ENCODE measurements at regions not wholly inside any gene's neighbourhood (a gene's known extent, or its start where the extent isn't known, plus 50 kb on each side); places are given as distances from the start of the nearest gene placed in this dataset.
"Not testable (repeated sequence)": the region's sequence is repeated elsewhere in the genome, so short reads cannot be mapped to it uniquely, and the experiment has no call there.

DNA sequence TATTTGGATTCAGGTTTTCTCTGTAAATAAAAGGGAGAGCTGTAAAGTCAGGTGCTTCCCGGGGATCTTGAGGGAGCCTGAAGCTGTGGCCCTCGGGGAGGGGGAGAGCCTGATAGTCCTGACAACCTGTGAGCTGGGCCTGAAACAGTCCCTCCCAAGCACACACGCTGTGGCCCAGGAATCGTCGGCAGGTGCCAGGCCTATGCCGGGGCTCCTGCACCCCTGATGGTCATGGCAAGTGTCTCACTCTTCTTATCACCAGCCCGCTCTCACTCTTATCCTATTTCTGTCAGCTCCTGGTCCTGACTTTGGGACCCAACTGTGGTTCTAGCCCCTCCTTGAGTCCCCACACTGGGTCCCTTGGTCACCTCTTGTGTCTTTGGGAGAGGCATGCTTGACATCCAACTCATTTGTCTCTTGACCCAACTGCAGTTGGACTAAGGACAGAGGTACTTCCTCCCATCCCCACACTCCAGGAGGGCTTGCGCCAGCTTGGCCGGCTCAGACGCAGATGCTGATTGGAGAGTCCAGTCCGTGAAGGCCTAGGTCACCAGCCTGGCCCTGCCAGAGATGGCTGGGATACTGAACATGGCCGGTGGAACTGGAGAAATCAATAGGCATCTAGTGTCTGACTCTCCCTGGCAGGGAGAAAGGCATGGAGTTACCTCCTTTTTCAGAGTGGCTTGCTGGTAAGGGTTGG is 170.5 kb upstream of the WSCD1 start:
- DNase-seq (ENCODE audit: low spot score) = no peak

DNA sequence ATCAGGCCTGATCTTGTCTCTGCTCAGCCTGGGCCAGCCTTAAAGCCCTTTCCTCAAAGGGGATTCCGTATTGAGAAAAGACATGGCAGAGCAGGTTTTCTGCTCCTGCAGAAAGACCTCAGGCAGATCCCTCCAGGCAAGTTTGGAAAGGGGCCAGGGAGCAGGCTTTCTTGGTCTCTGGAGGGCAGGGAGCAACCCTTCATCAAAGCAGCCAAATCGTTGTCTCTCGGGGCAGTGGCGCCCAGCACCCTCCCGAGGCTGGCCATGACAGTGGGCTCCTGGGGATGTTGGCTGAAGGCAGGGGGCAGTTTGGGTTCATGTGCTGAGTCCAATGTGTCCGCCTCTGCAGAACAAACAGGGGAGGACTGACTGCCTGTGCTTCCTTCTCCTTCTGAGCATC is 168.4 kb upstream of the WSCD1 start:
- no peak for DNase-seq (ENCODE audit: low spot score)

DNA sequence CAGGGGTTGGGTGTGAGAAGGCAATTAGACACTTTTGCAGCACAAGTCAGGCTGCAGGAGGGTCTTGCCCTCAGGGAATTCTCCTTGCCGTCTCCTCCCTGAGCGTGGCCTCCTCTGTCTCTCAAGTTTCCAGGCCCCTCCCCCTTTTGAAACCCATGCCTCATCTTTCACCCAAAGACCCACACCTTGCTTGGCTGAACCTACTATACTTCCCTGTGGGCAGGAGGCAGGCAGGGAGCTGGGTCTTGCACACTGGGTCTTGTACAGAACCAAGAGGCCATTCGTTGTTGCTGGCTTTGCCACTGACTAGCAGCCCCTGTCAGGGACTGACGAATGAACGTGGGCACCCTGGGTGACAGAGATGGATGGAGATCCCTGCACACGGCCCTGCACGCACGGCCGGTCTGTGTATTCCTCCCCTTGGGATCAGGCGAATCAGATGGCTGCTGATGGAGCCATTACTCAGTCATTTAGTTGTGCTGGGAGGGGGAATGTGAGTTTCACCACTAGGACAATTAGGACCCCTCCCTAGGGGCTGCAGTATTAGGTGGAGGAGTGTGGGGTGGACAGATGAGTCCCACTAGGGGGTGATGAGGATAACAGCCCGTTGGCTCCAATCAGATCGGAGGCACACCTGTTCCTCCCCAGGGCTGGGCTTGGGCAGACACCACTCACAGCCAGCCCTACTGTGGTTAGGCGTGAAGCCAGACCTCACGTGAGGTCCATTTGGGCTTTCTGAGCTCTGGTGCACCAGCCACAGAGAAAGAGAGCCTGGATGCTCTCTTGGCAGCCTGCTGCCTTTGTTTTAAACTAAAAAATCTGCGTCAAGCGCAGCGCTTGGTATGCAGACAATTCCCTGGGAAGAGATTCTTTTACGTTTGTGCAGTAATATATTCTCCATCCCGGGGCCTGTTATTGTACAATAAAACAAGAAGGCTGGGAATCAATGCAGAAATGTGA is 167.7 kb upstream of the WSCD1 start:
- no peak for DNase-seq (ENCODE audit: low spot score)

DNA sequence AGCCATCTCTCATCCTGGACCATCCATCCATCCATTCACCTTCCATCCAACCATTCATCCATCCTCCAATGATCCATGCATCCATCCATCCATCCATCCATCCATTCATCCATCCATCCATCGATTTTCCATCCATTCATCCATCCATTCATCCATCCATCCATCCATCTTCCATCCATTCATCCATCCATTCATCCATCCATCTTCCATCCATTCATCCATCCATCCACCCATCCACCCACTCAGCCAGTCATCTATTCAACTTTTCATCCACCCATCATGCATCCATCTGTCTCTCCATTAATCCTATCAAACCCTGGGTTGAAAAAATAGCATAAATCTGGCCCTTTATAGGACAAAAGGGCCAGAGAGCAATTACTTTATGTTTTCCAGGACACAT is 158.3 kb upstream of the WSCD1 start:
- no peak for DNase-seq (ENCODE audit: low spot score)

DNA sequence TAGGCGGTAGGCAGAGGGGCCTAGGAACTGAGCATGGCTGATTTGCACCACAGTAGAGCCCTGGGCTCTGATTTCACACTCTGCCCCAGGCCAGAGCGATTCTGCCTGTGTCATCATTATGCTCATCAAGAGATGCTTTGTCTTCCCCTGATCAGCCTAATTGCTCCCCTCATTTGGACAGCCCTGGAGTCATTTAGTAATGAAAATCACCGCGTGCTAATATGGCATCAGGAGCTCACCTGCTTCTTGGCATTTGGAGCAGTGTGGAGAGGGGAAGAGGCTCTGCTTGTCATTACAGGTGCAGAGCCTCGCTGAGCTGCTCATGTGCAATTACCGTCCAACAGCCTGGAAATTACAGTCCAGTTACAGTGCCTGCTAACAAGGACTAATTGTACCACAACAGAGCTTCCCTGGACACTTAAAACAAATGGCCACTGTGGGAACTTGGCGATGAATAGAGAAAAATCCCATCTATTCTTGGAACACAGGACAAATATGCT is 157.1 kb upstream of the WSCD1 start:
- DNase-seq (ENCODE audit: low spot score) = no peak

DNA sequence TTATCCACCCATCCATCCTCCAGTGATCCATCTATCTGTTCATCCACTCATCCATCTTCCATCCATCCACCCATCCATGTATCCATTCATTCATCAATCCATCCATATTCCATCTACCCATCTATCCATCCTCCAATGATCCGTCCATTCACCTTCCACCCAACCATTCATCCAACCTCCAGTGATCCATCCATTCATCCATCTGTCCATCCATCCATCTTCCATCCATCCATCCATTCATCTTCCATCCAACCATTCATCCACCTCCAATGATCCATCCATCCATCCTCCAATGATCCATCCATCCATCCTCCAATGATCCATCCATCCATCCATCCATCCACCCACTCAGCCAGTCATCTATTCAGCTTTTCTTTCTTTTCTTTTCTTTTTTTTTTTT is 156.5 kb upstream of the WSCD1 start:
- DNase-seq (ENCODE audit: low spot score) = no peak

DNA sequence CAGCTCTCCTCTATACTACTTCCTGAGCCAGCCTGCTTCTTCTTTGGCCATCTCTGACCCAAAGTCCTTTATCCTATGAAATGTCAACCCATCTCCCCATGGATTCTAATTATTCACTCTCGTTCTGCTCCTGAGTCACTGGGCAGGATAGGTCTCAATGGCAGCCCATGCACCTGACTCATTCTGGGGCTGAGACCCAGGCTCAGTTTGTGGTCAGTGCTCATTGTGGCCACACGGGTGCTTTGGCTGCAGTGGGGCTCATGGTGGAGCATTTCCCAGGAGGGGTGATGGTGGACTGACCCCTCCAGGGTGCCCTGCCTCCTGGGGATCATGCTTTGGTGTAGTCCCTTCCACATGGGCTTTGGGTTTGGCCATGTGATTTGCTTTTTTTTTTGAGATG is 154.8 kb upstream of the WSCD1 start:
- no peak for DNase-seq (ENCODE audit: low spot score)

DNA sequence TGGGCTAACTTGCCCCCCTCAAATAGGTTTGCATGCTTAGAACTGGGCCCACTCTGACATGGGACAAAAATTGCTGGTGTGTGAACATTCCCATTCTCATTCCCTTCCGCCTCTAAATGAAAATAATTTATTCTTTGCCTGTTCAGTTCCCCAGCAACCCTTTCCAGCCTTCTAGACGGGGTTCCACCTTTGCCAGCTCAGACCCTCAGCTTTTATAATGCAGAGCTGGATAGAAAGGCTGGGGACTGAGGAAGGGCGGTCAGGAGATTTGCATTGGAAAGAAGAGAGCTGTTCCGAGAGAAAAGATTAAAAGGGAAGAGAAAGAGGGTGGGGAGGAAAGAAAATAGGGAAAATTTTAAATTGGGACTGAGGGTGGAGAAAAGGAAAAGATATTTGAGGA is 151.1 kb upstream of the WSCD1 start:
- no peak for DNase-seq (ENCODE audit: low spot score)

DNA sequence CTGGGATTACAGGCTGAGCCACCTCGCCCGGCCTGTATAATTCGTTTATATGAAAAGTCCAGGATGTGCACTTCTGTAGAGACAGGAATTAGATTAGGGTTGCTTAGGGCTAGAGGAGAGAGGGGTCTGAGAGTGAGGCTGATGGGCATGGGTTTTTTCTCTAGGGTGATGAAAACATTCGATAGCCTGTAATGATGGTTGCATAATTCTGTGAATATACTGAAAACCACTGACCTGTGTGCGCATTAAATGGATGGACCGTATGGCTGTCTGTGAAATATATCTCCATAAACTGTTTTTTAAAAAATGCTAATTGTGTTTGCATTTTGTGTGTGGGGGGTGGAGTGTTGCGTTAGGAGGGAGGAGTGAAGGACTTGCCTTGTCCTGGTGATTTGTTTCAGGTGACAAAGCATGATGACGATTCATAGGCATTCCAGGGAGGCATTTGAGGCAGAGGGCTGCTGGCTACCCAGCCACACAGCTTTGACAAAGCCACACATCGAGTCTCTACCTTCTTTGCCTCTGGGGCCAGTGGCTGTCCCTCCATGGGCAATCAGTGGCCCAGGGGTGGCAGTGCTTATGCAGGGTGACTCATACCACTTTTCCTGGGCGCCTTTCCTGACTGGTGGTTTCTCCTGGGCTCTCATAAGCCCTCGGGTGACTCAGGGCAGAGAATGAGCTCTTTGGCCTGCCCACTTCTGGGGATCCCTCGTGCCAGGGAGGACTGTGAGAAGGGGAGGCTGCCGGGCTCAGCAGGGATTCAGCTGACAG is 148.5 kb upstream of the WSCD1 start:
- no peak for DNase-seq (ENCODE audit: low spot score)

DNA sequence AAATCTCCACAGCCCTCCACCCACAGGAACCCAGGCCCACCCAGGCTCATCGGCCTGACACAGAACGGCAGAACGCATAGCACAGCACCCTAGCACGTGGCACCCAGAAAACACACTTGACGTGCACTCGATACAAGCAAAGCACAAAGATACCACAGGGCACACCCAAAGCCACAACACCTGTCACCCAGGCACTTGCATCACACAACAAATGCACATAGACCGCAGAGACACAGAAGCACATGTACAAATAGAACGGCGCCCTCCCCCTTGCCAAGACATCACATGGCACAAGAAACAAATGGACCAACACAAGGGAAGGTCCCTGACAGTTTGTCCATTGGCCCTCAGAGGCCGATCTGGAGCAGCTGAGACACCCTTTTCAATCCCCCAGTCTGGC is 147.7 kb upstream of the WSCD1 start:
- DNase-seq (ENCODE audit: low spot score) = no peak

DNA sequence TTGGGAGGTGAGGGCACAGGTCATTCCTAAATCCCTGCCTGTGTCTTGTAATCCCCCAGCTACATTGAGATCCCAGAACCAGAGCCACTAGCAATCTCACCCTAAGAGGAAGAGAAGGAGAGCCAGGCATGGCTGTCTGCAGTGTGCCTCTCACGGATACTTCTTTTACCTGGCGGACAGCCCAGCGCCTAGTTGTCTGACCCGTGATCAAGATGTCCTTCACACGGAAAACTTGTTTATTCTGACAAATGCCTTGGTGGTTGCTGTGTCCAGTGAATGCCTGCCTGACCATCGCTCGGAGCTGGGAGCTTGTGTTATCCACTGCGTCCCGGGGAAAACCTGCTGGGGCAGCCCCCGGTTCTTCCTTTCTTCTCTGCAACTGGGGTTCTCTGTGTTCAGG is 140.5 kb upstream of the WSCD1 start:
- DNase-seq (ENCODE audit: low spot score) = no peak

DNA sequence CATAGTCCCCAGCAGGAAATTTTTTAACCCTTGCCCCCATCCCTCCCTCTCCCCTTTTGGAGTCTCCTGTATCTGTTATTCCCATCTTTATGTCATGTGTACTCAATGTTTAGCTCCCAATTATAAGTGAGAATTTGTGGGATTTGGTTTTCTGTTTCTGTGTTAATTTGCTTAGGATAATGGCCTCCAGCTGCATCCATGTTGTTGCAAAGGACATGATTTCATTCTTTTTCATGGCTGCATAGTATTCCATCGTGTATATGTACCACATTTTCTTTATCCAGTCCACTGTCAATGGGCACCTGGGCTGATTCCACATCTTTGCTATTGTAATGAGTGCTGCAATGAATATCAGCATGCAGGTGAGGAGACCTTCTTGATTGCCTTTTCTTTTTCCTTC is 139.6 kb upstream of the WSCD1 start:
- not testable (repeated sequence) for DNase-seq (ENCODE audit: low spot score)

DNA sequence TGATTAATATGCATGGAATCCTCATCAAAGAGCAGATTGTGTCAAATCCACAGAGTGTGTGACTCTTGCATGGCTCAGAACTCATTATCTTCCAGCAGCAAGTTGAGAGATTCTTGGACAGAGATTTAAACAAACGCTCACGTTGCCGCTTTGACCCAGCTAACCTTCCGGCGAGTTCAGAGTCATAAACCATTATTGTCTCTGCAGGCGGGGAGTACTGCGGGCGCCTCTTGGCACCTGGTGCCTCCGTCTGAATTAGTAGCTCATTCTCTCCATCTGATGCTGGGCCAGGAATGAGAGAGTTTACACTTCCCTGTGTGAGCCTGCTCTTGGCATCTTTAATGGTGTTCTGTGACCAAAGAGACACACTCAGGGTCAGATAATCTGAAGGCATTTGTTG is 138.6 kb upstream of the WSCD1 start:
- DNase-seq (ENCODE audit: low spot score) = no peak

DNA sequence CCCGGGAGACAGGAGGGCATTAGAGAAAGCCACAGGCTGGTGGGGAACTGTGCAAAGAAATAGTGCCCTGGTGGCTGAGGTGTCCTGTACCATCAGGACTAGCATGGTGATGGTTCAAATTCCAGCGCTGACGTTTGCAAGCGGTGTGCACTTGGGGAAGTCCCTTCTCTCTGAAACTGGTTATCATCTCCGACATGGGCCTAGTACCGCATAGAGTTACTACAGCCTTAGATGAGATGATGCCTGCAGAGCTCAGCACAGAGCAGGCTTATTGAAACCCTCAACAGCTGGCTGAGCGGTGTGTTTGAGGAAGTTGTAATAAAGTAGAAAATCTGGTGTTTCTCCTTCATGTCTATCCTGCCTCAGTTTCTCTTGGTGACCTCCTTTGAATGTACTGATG is 136.7 kb upstream of the WSCD1 start:
- DNase-seq (ENCODE audit: low spot score) = no peak

DNA sequence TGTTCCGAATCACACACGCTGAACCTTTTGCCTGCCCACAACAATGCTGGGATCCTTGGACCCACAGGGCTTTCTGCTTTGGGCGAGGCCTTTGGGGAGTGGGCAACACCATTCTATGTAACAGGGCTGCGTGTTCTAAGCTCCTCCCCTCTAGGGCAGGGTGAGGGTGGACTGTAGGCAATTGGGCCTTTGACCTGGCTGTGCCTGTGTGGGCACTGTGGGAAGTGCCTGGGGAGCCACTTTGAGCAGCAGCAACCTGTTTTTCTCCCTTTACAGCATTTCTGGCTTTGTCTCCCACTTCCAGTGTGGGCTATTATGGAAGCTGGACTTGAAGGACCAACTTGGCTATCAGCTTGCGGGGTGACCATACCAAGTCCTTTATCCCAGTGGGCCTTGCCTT is 128.9 kb upstream of the WSCD1 start:
- no peak for DNase-seq (ENCODE audit: low spot score)

DNA sequence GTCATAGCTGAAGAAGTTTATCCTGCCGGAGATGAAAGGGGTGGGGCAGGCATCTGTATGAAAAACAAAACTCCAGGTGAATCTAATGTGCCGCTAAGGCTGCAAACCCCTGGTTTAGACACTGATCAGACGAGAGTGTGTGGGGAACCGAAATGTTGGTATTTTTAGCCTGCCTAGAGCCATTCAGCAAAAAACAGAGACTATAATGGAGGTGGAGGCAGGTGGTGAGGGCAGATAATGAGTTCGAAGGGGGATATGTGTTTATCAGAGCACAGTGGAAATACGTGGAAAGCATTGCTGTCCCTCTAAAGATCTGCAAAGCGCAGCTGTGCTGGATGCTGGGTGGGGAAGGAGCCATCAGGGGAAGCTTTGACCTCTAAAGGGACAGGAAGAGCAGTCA is 127.5 kb upstream of the WSCD1 start:
- DNase-seq (ENCODE audit: low spot score) = no peak

DNA sequence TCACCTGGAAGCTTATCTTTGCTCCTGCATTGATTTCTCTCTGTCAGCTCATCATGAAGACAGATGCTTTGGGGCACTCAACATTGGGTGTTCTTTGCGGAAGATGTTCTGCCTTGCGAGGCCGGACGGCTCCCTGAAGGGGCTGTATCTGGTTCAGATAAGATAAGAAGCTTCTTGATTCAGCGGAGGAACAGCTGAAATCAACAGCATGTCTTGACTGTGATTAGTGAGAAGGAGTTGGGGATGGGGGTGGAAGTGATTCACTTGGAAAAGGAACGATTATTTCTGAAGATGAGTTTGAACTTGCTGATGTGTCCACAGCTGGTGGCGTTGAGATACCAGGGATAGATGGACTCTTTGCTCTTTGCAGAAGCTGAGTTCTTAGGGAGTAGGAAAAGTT is 126.9 kb upstream of the WSCD1 start:
- no peak for DNase-seq (ENCODE audit: low spot score)

DNA sequence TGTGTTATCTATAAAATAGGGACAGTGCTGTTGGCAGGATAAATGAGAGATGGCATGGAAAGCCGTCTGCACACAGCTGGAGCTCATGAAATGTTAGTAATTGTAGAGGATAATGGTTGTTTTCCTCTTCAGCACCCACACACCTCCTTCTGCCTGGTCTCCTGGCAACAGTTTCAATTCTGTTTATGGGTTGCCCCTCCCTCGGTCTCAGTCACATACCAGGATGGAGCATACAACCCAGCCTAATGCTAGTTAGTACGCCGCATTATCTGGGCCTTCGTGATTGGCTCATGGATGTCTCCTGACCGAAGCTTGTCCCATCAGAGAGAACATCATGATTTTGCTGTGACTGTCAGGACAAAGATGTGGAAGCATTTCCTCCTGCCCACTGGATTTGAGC is 126.2 kb upstream of the WSCD1 start:
- no peak for DNase-seq (ENCODE audit: low spot score)

DNA sequence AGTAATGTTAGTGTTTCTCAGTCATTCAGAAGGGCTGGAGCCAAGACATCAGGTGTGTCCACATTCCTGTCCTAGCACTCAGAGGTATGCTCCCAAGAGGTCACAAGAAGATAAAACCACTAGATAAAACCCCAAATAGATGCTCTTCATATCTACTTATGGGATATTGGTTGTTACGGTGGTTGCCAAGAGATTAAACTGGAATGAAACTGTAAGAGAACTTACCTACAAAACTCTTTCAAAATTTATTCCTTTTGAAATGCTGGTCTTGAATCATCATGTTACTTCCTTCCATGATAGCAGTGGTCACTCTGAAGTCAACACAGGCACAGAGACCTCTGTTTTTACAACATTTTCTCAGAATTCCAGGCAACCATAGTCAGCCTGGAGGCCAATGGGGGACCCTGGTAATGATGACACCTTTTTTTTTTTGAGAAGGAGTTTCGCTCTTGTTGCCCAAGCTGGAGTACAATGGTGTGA is 122.4 kb upstream of the WSCD1 start:
- no peak for DNase-seq (ENCODE audit: low spot score)

DNA sequence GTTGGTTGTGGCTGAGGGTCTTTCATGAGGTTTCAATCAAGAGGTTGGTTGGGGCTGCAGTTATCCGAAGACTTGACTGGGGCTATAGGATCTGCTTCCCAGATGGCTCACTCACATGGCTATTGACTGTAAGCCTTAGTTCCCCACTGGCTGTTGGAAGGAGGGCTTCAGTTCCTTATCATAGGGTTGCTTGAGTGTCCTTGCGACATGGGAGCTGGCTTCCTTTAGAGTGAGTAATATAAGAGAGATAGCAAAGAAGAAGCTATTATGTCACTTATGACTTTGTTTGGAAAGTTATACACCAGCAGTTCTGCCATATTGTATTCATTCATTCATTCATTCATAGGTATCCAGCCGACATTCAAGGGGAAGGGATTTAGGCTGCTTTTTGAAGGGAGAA is 121.4 kb upstream of the WSCD1 start:
- DNase-seq (ENCODE audit: low spot score) = no peak

DNA sequence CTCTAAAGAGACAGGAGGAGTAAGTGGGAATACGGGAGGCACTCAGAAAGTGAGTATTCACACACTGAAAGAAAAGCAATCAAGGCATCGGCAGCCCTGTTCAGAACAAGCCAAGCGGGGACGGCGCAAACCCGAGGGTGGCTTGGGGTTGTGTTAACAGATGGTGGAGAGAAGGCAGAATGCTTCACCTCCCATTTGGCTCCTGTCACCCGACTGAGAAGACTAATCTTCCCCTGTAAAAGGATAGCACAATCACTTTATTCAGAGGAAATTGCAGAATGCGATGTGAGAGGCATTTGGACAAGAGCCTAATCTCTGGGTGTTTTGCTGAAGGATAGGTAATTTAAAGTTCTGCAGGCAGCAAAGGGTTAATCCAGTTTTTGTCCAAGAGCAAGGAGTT is 119.3 kb upstream of the WSCD1 start:
- no peak for DNase-seq (ENCODE audit: low spot score)

DNA sequence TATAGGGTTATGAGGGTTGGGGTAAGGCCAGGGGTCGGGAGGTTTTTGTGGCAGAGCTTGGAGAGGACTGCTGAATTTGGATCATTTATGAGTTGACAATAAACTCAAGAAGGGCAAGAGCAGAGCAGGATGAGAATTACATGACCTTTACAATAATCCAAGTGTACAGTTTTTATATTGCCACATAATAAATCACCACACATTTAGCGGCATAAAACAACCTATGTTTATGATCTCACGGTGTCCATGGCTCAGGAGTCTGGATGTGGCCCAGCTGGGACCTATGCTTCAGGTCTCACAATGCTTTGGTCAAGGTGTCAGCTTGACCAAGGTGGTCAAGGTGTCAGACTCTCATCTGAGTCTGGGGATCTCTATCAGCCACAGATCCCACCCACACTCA is 118.3 kb upstream of the WSCD1 start:
- no peak for DNase-seq (ENCODE audit: low spot score)

DNA sequence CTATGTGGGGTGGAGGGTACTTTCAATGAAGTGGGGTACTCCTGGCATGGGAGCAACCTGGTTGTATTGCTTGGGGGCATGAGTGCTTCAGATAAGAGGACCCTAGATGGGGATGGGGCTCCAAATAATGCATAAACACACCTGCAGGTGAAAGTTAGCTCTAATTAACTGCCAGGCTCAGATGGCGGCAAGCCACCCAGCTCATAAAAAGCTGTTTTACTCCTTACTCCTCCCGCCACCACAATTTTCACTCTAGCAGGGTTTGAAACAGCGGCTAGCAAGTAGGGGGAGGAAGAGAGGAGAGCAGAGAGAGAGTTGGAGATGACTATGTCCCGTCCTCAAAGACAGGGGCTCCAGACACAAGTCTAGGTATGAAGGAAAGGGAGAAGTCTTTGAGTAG is 117.7 kb upstream of the WSCD1 start:
- DNase-seq (ENCODE audit: low spot score) = no peak

Measured in COLO829 (cell line).